Neural crest cell (in vitro differentiated cells): ENCODE measurements at regions not wholly inside any gene's neighbourhood (a gene's known extent, or its start where the extent isn't known, plus 50 kb on each side); places are given as distances from the start of the nearest gene placed in this dataset.

ENCODE experiments used
- DNase-seq: peaks from one replicate; pipeline ENCODE4 v3.0.0; 2021; ENCODE audit warnings: low read depth, mixed read lengths, low spot score
- H3K27ac Mint-ChIP-seq: one replicate; pipeline ENCODE4 v1.8.0; 2021; ENCODE audit warnings: mild to moderate bottlenecking, mixed read lengths; ENCODE audit not compliant: unreplicated experiment
- H3K27me3 Mint-ChIP-seq: 2 replicates; pipeline ENCODE4 v1.8.0; 2021; ENCODE audit warnings: low read depth, mild to moderate bottlenecking, mixed read lengths
- H3K36me3 Mint-ChIP-seq: 2 replicates; pipeline ENCODE4 v1.8.0; 2021; ENCODE audit warnings: low read depth, mild to moderate bottlenecking, mixed read lengths
- H3K4me1 Mint-ChIP-seq: 2 replicates; pipeline ENCODE4 v1.8.0; 2021; ENCODE audit warnings: mixed read lengths
- H3K4me3 Mint-ChIP-seq: one replicate; pipeline ENCODE4 v1.8.0; 2021; ENCODE audit warnings: mild to moderate bottlenecking, mixed read lengths
- H3K9me3 Mint-ChIP-seq: 2 replicates; pipeline ENCODE4 v1.8.0; 2021; ENCODE audit warnings: mixed read lengths
- CTCF ChIP-seq: fragments of 200-600 bp; sonication (generic); conservative IDR thresholded peaks from 2 replicates; pipeline ENCODE4 v1.5.0; 2021; ENCODE audit warnings: antibody characterized with exemption, mild to moderate bottlenecking

- Mint-ChIP-seq H3K27me3 (no peaks in the 10 kb centered on the region), H3K27ac (no peak overlapping the region), H3K9me3 (peaks cover 11% of the 10 kb centered on the region), H3K36me3 (peaks cover 3% of the 10 kb centered on the region), H3K4me1 (no peaks in the 10 kb centered on the region), H3K4me3 (no peak overlapping the region)
- DNase-seq, result no peak
- TF ChIP-seq CTCF, result no peak
Measured at GRCh38 chr7:18337048-18337809, 158.3 kb upstream of the HDAC9 start.

- no peak overlapping the region for H3K4me3 Mint-ChIP-seq
- no peaks in the 10 kb centered on the region for H3K4me1 Mint-ChIP-seq
- no peak for TF ChIP-seq CTCF
- H3K9me3 Mint-ChIP-seq, result peaks cover 11% of the 10 kb centered on the region
- no peaks in the 10 kb centered on the region for H3K27me3 Mint-ChIP-seq
- DNase-seq, result no peak
- H3K27ac Mint-ChIP-seq, result no peak overlapping the region
- H3K36me3 Mint-ChIP-seq, result peaks cover 3% of the 10 kb centered on the region
Measured at GRCh38 chr7:18338910-18339523, 156.5 kb upstream of the HDAC9 start.

GRCh38 chr7:18341756-18342155 lies 153.8 kb upstream of the HDAC9 start:
- Mint-ChIP-seq H3K36me3 (peaks cover 3% of the 10 kb centered on the region), H3K9me3 (peaks cover 11% of the 10 kb centered on the region), H3K4me1 (no peaks in the 10 kb centered on the region), H3K4me3 (no peak overlapping the region), H3K27ac (no peak overlapping the region), H3K27me3 (no peaks in the 10 kb centered on the region)
- TF ChIP-seq CTCF, result no peak
- no peak for DNase-seq

- H3K4me1 Mint-ChIP-seq, result no peaks in the 10 kb centered on the region
- H3K27ac Mint-ChIP-seq, result no peak overlapping the region
- peaks cover 3% of the 10 kb centered on the region for H3K36me3 Mint-ChIP-seq
- no peaks in the 10 kb centered on the region for H3K27me3 Mint-ChIP-seq
- DNase-seq, result no peak
- TF ChIP-seq CTCF, result no peak
- H3K9me3 Mint-ChIP-seq, result peaks cover 11% of the 10 kb centered on the region
- H3K4me3 Mint-ChIP-seq, result no peak overlapping the region
Measured at GRCh38 chr7:18343047-18343446, 152.5 kb upstream of the HDAC9 start.

GRCh38 chr7:18344536-18344935 lies 151.0 kb upstream of the HDAC9 start:
- H3K36me3 Mint-ChIP-seq, result peaks cover 3% of the 10 kb centered on the region
- H3K9me3 Mint-ChIP-seq, result peaks cover 11% of the 10 kb centered on the region
- TF ChIP-seq CTCF, result no peak
- no peak for DNase-seq
- no peaks in the 10 kb centered on the region for H3K27me3 Mint-ChIP-seq
- no peaks in the 10 kb centered on the region for H3K4me1 Mint-ChIP-seq
- no peak overlapping the region for H3K27ac Mint-ChIP-seq
- no peak overlapping the region for H3K4me3 Mint-ChIP-seq
